Endothelial cell of umbilical vein (primary cell): ENCODE measurements at regions not wholly inside any gene's neighbourhood (a gene's known extent, or its start where the extent isn't known, plus 50 kb on each side); places are given as distances from the start of the nearest gene placed in this dataset.

ENCODE experiments used
- BruUV-seq: library from RNA; stranded (reverse); fragments of 400-500 nt; replicated peaks from 2 replicates; lab custom pipeline; 2021; lab: Mats Ljungman, UMichigan
- CTCF ChIA-PET: fragments of 300-600, 350-600 bp; sonication (Branson Sonifier 250); formaldehyde crosslinking; loops from one replicate; lab custom pipeline; 2021; ENCODE audit warnings: antibody characterized with exemption, inconsistent platforms; lab: Charles Lee
- POLR2A ChIA-PET: fragments of 300-600, 350-600 bp; sonication (Branson Sonifier 250); formaldehyde crosslinking; loops from one replicate; lab custom pipeline; 2021; ENCODE audit warnings: antibody characterized with exemption, inconsistent platforms; lab: Charles Lee
- DNase-seq: peaks from one replicate; pipeline ENCODE4 v3.0.0-alpha.2; 2011; ENCODE audit warnings: low read depth, low spot score
- FAIRE-seq: peaks from 2 replicates; lab custom pipeline; 2011; peaks lifted over from hg19 to GRCh38; lab: Jason Lieb, UNC
- H2AFZ ChIP-seq: 2 replicates; pipeline ENCODE4 v1.6.0; 2012; ENCODE audit warnings: low read depth, low read length, control low read depth, inconsistent platforms
- H3K27ac ChIP-seq: 2 replicates; pipeline ENCODE4 v1.5.1; 2011; ENCODE audit warnings: low read depth, mild to moderate bottlenecking, control low read depth, low read length, moderate library complexity; ENCODE audit not compliant: insufficient read depth
- H3K27me3 ChIP-seq, 2 experiments: 2 replicates each; pipeline versions ENCODE4 v1.6.0 to v1.6.1; 2011; ENCODE audit warnings: low read length in 2 of 2, mixed read lengths in 1 of 2; ENCODE audit not compliant: control insufficient read depth in 2 of 2, insufficient read depth in 2 of 2
- H3K36me3 ChIP-seq, 2 experiments: 2 replicates in 1 of 2; 3 replicates in 1 of 2; pipeline ENCODE4 v1.5.1; 2011; ENCODE audit warnings: low read length in 2 of 2, mild to moderate bottlenecking in 1 of 2, moderate library complexity in 1 of 2; ENCODE audit not compliant: control insufficient read depth in 2 of 2, insufficient read depth in 2 of 2; ENCODE audit errors: extremely low read depth in 1 of 2
- H3K4me1 ChIP-seq: 3 replicates; pipeline ENCODE4 v1.5.1; 2011; ENCODE audit warnings: mild to moderate bottlenecking, low read length; ENCODE audit not compliant: control insufficient read depth, insufficient read depth; ENCODE audit errors: extremely low read depth
- H3K4me2 ChIP-seq: 2 replicates; pipeline ENCODE4 v1.6.1; 2011; ENCODE audit warnings: low read length, control low read depth, mixed read lengths; ENCODE audit not compliant: insufficient read depth
- H3K4me3 ChIP-seq, 3 experiments: fragments of 200-600 bp in 1 of 3; sonication (generic), shearing (Covaris generic) in 1 of 3; replicated peaks in 1 of 3; 2 replicates each; pipeline ENCODE4 v1.5.1; 2011 to 2016; ENCODE audit warnings: control low read depth in 3 of 3, low read length in 3 of 3, mild to moderate bottlenecking in 2 of 3, inconsistent platforms in 1 of 3, low read depth in 1 of 3, moderate library complexity in 1 of 3; ENCODE audit not compliant: insufficient read depth in 1 of 3
- H3K79me2 ChIP-seq: 2 replicates; pipeline ENCODE4 v1.6.0; 2012; ENCODE audit warnings: low read length, inconsistent platforms; ENCODE audit not compliant: control insufficient read depth, insufficient read depth
- H3K9ac ChIP-seq: replicated peaks from 2 replicates; pipeline ENCODE3; 2011; ENCODE audit warnings: low read length, control low read depth; ENCODE audit not compliant: insufficient read depth; ENCODE audit errors: extremely low read depth
- H3K9me1 ChIP-seq: replicated peaks from 3 replicates; pipeline ENCODE4 v1.6.0; 2011; ENCODE audit warnings: mild to moderate bottlenecking, low read length; ENCODE audit not compliant: control insufficient read depth, insufficient read depth; ENCODE audit errors: extremely low read depth
- H3K9me3 ChIP-seq: replicated peaks from 2 replicates; pipeline ENCODE4 v1.5.1; 2012; ENCODE audit warnings: low read length, inconsistent platforms; ENCODE audit not compliant: control insufficient read depth, insufficient read depth
- H4K20me1 ChIP-seq: replicated peaks from 2 replicates; pipeline ENCODE3; 2011; ENCODE audit warnings: mild to moderate bottlenecking, low read length; ENCODE audit not compliant: control insufficient read depth, insufficient read depth; ENCODE audit errors: extremely low read depth
- CTCF ChIP-seq, 2 donors: IDR thresholded peaks; 1 replicate in 1 of 2; 2 replicates in 1 of 2; pipeline ENCODE4 v1.5.1; 2011; ENCODE audit warnings: low read length in 2 of 2, mild to moderate bottlenecking in 2 of 2, moderate library complexity in 2 of 2, control low read depth in 1 of 2, inconsistent platforms in 1 of 2, low read depth in 1 of 2; ENCODE audit not compliant: insufficient read depth in 1 of 2; ENCODE audit errors: extremely low read depth in 1 of 2
- EZH2 ChIP-seq: IDR thresholded peaks from 2 replicates; pipeline ENCODE4 v1.6.1; 2012; ENCODE audit warnings: borderline replicate concordance, low read depth, mild to moderate bottlenecking, moderate library complexity, low read length, inconsistent platforms; ENCODE audit not compliant: severe bottlenecking
- FOS ChIP-seq: IDR thresholded peaks from 2 replicates; pipeline ENCODE4 v1.6.1; 2011; ENCODE audit warnings: mild to moderate bottlenecking, low read length, moderate library complexity, borderline replicate concordance; ENCODE audit not compliant: insufficient read depth
- GATA2 ChIP-seq: IDR thresholded peaks from 2 replicates; pipeline ENCODE4 v1.7.0; 2011; ENCODE audit warnings: low read depth, mild to moderate bottlenecking, moderate library complexity, mixed read lengths, low read length; ENCODE audit not compliant: insufficient read length, insufficient read depth
- JUN ChIP-seq: IDR thresholded peaks from 2 replicates; pipeline ENCODE4 v1.6.1; 2011; ENCODE audit warnings: borderline replicate concordance, low read depth; ENCODE audit not compliant: insufficient read length, insufficient read depth
- MYC ChIP-seq: IDR thresholded peaks from one replicate; pipeline ENCODE4 v1.6.1; 2011; ENCODE audit warnings: mild to moderate bottlenecking, low read depth, low read length
- POLR2A ChIP-seq: IDR thresholded peaks from 2 replicates; pipeline ENCODE4 v1.6.1; 2012; ENCODE audit warnings: low read depth, mild to moderate bottlenecking, control low read depth, low read length
- POLR2AphosphoS5 ChIP-seq: IDR thresholded peaks from 2 replicates; pipeline ENCODE4 v1.6.1; 2012; ENCODE audit warnings: low read depth, mild to moderate bottlenecking, control low read depth, low read length, moderate library complexity; ENCODE audit not compliant: insufficient read depth
- dilution Hi-C: fragments of 300-500 bp; cut with MboI; formaldehyde crosslinking; loops from one replicate; pipeline ENCODE4 v1.15.0; 2019; ENCODE audit warnings: low sequenced_read_pairs; ENCODE audit not compliant: extremely low pct_ligation_motif_present
- intact Hi-C: fragments of 100-400 bp; cut with micrococcal nuclease; formaldehyde crosslinking; loops from one replicate; pipeline ENCODE4 v1.10.0; 2022
- TF ChIP-seq, protein P1 (sequence below): IDR thresholded peaks from 2 replicates; pipeline ENCODE4 v1.6.1; 2011; ENCODE audit not compliant: insufficient read depth, insufficient read length

- intact Hi-C loops: no loop called here
- TF ChIP-seq POLR2A (no peak), POLR2AphosphoS5 (no peak), CTCF (IDR thresholded peaks at IDR 0.05; ENCODE audit: extremely low read depth in 1 of 2, insufficient read depth in 1 of 2, low read depth in 1 of 2, low read length in 2 of 2) (no peak), MYC (no peak), JUN (no peak), FOS (no peak)
- TF ChIP-seq, protein P1, sequence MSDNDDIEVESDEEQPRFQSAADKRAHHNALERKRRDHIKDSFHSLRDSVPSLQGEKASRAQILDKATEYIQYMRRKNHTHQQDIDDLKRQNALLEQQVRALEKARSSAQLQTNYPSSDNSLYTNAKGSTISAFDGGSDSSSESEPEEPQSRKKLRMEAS: no peak
These were observed 83.7 kb upstream of the SLC12A2 start for GRCh38 chr5:127999909-128000308.

GRCh38 chr5:128002425-128002824 lies 81.1 kb upstream of the SLC12A2 start:
- intact Hi-C loops (no loop called here), dilution Hi-C loops (no loop called here)
- ChIA-PET POLR2A (no interaction called here), CTCF (interaction anchor here (0.9 kb wide), 1 partner anchor 14 kb away, joined by 3 read pairs; no protein-coding TSS in a partner anchor)
- Histone ChIP-seq H3K4me2 (no peak overlapping the region), H3K79me2 (no peaks in the 10 kb centered on the region), H3K4me1 (no peaks in the 10 kb centered on the region), H3K4me3 (no peak overlapping the region), H3K9ac (no peak overlapping the region), H3K9me3 (no peaks in the 10 kb centered on the region), H3K27me3 (no peaks in the 10 kb centered on the region), H2AFZ (no peak overlapping the region), H3K27ac (no peak overlapping the region), H3K36me3 (no peaks in the 10 kb centered on the region), H4K20me1 (no peaks in the 10 kb centered on the region), H3K9me1 (no peaks in the 10 kb centered on the region)
- DNase-seq (no peak), FAIRE-seq (no peak)
- TF ChIP-seq JUN: no peak
- no peak for TF ChIP-seq GATA2
- TF ChIP-seq MYC: no peak
- no peak for TF ChIP-seq POLR2A
- no peak for TF ChIP-seq FOS
- TF ChIP-seq, protein P1: no peak
- no peak for TF ChIP-seq CTCF (IDR thresholded peaks at IDR 0.05; ENCODE audit: extremely low read depth in 1 of 2, insufficient read depth in 1 of 2, low read depth in 1 of 2, low read length in 2 of 2)
- TF ChIP-seq EZH2: no peak
- TF ChIP-seq POLR2AphosphoS5: no peak
- no TSS peak for BruUV-seq

More at GRCh38 chr5:127999909-128000308, 83.7 kb upstream of the SLC12A2 start:
- ChIA-PET POLR2A (no interaction called here), CTCF (interaction anchor here (1.2 to 1.8 kb wide), 2 partner anchors 12 to 15 kb away, joined by 4 to 7 read pairs; no protein-coding TSS in a partner anchor)
- dilution Hi-C loops: no loop called here
- Histone ChIP-seq H3K4me3 (no peak overlapping the region), H3K4me2 (no peak overlapping the region), H3K9me1 (no peaks in the 10 kb centered on the region), H3K27me3 (no peaks in the 10 kb centered on the region), H3K36me3 (no peaks in the 10 kb centered on the region), H3K9me3 (no peaks in the 10 kb centered on the region), H3K27ac (no peak overlapping the region), H3K4me1 (no peaks in the 10 kb centered on the region), H2AFZ (no peak overlapping the region), H3K79me2 (no peaks in the 10 kb centered on the region), H3K9ac (no peak overlapping the region), H4K20me1 (no peaks in the 10 kb centered on the region)
- BruUV-seq: no TSS peak
- DNase-seq: no peak
- FAIRE-seq: no peak
